Suppressor macrophage treated with lipopolysaccharide for 1 hour (primary cell): ENCODE measurements at regions not wholly inside any gene's neighbourhood (a gene's known extent, or its start where the extent isn't known, plus 50 kb on each side); places are given as distances from the start of the nearest gene placed in this dataset.
"Not testable (repeated sequence)": the region's sequence is repeated elsewhere in the genome, so short reads cannot be mapped to it uniquely, and the experiment has no call there.

Experiments
- DNase-seq, 3 donors: peaks; one replicate each; pipeline ENCODE4 v3.0.0-alpha.2; 2020 to 2022

GRCh38 chr18:10142496-10143160, 228.8 kb downstream of the VAPA start:
- DNase-seq = no peak

GRCh38 chr18:10143596-10143995, 229.8 kb downstream of the VAPA start:
- DNase-seq = no peak

GRCh38 chr18:10145546-10145945, 231.7 kb downstream of the VAPA start:
- DNase-seq = no peak

- DNase-seq = no peak
These were observed 233.4 kb downstream of the VAPA start for GRCh38 chr18:10147226-10147625.

GRCh38 chr18:10147752-10148151, 233.9 kb downstream of the VAPA start:
- DNase-seq = no peak

- DNase-seq = no peak
These were observed 234.5 kb downstream of the VAPA start for GRCh38 chr18:10148189-10148929.

- DNase-seq = no peak
These were observed 236.1 kb downstream of the VAPA start for GRCh38 chr18:10149768-10150556.

GRCh38 chr18:10150576-10150975, 236.8 kb downstream of the VAPA start:
- not testable (repeated sequence) for DNase-seq

GRCh38 chr18:10152475-10152874, 238.7 kb downstream of the VAPA start:
- DNase-seq = no peak

GRCh38 chr18:10153924-10154752, 240.3 kb downstream of the VAPA start:
- no peak for DNase-seq

GRCh38 chr18:10157706-10158105, 243.9 kb downstream of the VAPA start:
- no peak for DNase-seq

GRCh38 chr18:10160251-10160650, 246.4 kb downstream of the VAPA start:
- DNase-seq = no peak

- no peak for DNase-seq
These were observed 247.5 kb downstream of the VAPA start for GRCh38 chr18:10161315-10161714.

GRCh38 chr18:10162340-10162739, 248.5 kb downstream of the VAPA start:
- no peak for DNase-seq

- DNase-seq = no peak
These were observed 250.7 kb downstream of the VAPA start for GRCh38 chr18:10164271-10165071.

GRCh38 chr18:10166164-10166807, 252.5 kb downstream of the VAPA start:
- no peak for DNase-seq

- DNase-seq = no peak
These were observed 253.9 kb downstream of the VAPA start for GRCh38 chr18:10167759-10168158.

GRCh38 chr18:10168477-10168876, 254.7 kb downstream of the VAPA start:
- DNase-seq = no peak

- no peak for DNase-seq
These were observed 255.3 kb downstream of the VAPA start for GRCh38 chr18:10169064-10169562.

GRCh38 chr18:10169814-10170213, 256.0 kb downstream of the VAPA start:
- DNase-seq = no peak

GRCh38 chr18:10170375-10170774, 256.6 kb downstream of the VAPA start:
- DNase-seq = no peak
